SH-SY5Y (cell line): ENCODE measurements at regions not wholly inside any gene's neighbourhood (a gene's known extent, or its start where the extent isn't known, plus 50 kb on each side); places are given as distances from the start of the nearest gene placed in this dataset.

ENCODE experiments used
- GATA2 ChIP-seq: IDR thresholded peaks from 2 replicates; pipeline ENCODE4 v1.6.1; 2011; ENCODE audit warnings: mild to moderate bottlenecking, low read depth, low read length
- GATA3 ChIP-seq: IDR thresholded peaks from 2 replicates; pipeline ENCODE4 v1.6.1; 2011; ENCODE audit warnings: low read depth, mild to moderate bottlenecking, low read length, moderate library complexity

DNA sequence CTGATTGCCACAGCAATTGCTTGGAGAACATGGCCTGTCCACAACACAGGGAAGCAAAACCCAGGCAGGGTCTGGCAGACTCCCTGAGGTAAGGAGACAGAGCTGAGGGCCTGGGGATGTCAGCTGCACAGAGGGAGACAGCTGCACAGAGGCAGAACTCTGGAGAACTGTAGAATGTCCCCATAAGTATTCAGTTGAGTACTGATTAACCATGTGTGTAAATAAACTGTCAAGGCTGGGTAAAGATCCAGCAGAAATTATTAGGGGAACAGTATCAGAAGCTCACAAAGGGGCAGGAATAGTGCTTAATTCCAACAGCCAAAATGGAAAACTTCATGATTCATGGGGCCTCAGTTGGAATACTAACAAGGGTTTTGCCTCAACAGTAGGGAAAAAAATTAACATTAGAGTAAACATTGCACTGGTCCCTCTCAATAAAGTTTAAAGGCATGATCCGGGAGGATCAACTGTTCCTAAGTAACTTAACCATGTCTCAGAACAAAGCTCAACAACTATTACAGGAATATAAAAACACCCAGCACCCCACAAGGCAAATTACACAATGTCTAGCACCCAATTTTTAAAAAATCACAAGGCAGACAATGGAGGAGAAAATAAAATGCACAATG is 201.3 kb upstream of the RASSF8 start:
- no peak for TF ChIP-seq GATA3
- TF ChIP-seq GATA2: no peak

DNA sequence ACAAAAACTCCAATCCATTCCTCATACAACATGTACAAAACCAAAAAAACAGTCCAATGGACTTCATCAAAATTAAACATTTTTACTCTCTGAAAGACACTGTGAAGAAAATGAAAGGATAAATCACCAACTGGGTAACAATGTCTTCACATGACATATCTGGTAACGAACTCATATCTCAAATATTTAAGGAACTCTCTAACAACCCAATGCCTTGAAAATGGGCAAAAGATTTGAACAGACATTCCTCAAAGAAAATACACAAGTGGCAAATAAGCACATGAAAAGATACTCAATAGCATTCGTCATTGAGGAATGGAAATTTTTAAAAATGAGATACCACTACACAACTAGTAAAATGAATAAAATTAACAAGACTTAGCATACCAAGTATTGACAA is 198.7 kb upstream of the RASSF8 start:
- TF ChIP-seq GATA2: no peak
- no peak for TF ChIP-seq GATA3

- TF ChIP-seq GATA3: no peak
- TF ChIP-seq GATA2: no peak
These were observed 197.1 kb upstream of the RASSF8 start for GRCh38 chr12:25761356-25761755.

DNA sequence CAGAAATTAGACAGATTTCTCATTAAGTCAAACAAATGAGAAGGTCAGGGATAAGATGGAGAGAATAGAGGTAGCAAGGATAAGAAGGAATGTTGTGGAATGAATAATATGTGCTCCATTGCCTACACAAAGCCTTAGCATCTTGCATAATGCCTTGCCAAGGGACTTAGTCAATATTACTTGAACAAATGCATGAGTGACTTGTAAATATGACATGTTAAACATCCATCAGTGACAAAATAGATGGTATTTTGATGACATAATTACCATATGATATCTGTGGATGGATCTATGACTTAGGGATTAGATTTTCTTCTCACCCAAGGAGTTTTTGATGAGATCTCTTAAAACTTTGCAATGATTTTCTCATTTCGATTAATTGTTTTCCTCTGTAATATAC is 194.1 kb upstream of the RASSF8 start:
- TF ChIP-seq GATA2 (no peak), GATA3 (no peak)

- TF ChIP-seq GATA2 (no peak), GATA3 (no peak)
These were observed 193.6 kb upstream of the RASSF8 start for GRCh38 chr12:25764892-25765291.

GRCh38 chr12:25767606-25768005 is 190.9 kb upstream of the RASSF8 start:
- TF ChIP-seq GATA3 (no peak), GATA2 (no peak)

DNA sequence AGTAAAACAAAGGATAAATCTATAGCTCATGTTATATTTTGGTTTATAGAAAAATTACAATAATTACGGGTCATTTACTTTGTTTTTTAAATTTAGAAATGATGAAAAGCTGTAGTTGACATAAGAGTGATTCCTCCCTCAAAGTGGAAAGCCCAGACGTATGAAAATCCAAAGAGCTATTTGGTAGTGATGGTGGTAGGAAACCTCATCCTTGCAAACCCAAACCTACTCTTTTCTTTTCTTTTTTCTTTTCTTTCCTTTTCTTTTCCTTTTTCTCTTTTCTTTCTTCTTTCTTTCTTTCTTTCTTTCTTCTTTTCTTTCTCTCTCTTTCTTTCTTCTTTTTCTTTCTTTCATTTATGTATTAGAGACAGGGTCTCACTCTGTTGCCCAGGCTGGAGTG is 190.3 kb upstream of the RASSF8 start:
- TF ChIP-seq GATA2 (no peak), GATA3 (no peak)

GRCh38 chr12:25769082-25769945 is 189.2 kb upstream of the RASSF8 start:
- TF ChIP-seq GATA3 (no peak), GATA2 (no peak)

- TF ChIP-seq GATA3 (no peak), GATA2 (no peak)
These were observed 187.4 kb upstream of the RASSF8 start for GRCh38 chr12:25771041-25771440.

GRCh38 chr12:25771476-25771875 is 187.0 kb upstream of the RASSF8 start:
- no peak for TF ChIP-seq GATA2
- no peak for TF ChIP-seq GATA3

GRCh38 chr12:25775968-25776367 is 182.5 kb upstream of the RASSF8 start:
- TF ChIP-seq GATA3 (peak; percentile 97), GATA2 (peak; percentile 98)

DNA sequence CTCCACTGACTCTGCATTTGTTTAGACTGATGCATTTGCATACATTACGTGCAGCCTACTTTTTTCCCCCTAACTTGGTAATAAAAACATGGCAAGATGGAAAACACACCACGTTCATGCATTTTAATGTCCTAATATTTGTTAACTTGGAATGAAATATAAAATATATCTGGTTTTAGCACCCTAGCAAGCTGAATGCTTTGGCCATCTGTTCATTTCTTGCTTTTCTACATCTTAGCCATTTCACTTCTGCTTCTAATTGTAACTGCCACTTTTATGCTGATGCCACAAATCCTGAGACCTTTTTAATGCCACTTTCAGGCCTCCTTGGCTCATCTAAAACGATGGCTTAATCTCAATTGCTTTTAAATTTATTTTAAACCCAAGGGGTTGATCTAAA is 177.7 kb upstream of the RASSF8 start:
- TF ChIP-seq GATA3: no peak
- TF ChIP-seq GATA2: no peak

DNA sequence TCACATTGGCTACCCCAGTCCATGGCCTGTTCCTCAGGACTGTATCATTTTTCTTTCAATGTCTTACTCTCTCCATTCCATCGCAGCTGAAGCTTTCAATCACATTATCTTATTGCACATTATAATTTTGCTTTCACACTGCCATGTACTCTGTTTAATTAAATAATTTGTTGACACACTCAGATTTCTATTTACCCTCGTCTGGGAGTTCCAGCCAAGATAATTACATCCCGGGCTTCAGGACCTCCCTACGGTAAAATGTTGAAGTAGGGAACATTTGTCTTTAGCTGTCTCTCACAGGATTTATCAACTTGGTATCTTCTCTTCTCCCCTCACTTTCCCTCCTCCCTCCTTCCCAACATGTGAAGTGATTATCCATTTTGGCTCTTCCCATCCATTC is 177.2 kb upstream of the RASSF8 start:
- TF ChIP-seq GATA3 (no peak), GATA2 (no peak)

DNA sequence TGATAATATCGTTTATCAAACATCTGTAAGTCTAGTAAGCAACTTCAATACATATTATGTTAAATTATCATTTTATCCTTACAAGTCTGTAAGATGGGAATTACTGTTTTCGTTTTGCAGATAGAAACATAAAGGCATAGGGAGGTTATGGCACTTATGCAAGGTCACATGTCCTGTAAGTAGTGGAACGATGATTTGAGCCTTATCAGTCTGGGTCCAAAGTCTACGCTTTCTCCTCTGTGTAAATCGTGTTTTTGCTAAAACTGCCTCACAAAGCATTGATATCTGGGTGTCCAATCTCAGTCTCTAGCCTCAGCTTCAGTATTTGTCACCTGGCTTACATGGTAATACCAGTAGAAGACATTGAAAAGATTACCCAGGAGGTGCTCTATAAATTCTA is 174.9 kb upstream of the RASSF8 start:
- TF ChIP-seq GATA2 (no peak), GATA3 (no peak)

- TF ChIP-seq GATA3 (no peak), GATA2 (no peak)
These were observed 173.8 kb upstream of the RASSF8 start for GRCh38 chr12:25784669-25785068.
